OCI-LY7 (cell line): ENCODE measurements at regions not wholly inside any gene's neighbourhood (a gene's known extent, or its start where the extent isn't known, plus 50 kb on each side); places are given as distances from the start of the nearest gene placed in this dataset.

Source experiments
- EZH2phosphoT487 ChIP-seq: fragments of 200-600 bp; sonication (generic); IDR thresholded peaks from 2 replicates; pipeline ENCODE4 v1.6.1; 2018; ENCODE audit warnings: low read depth, borderline replicate concordance, mild to moderate bottlenecking, mixed run types, antibody characterized with exemption, low read length, moderate library complexity, mixed read lengths
- TF ChIP-seq, protein P1 (sequence below): fragments of 200-600 bp; sonication (generic); conservative IDR thresholded peaks from 2 replicates; pipeline ENCODE4 v1.5.1; 2014; ENCODE audit warnings: mild to moderate bottlenecking, antibody characterized with exemption, low read length, moderate library complexity, mixed read lengths

DNA sequence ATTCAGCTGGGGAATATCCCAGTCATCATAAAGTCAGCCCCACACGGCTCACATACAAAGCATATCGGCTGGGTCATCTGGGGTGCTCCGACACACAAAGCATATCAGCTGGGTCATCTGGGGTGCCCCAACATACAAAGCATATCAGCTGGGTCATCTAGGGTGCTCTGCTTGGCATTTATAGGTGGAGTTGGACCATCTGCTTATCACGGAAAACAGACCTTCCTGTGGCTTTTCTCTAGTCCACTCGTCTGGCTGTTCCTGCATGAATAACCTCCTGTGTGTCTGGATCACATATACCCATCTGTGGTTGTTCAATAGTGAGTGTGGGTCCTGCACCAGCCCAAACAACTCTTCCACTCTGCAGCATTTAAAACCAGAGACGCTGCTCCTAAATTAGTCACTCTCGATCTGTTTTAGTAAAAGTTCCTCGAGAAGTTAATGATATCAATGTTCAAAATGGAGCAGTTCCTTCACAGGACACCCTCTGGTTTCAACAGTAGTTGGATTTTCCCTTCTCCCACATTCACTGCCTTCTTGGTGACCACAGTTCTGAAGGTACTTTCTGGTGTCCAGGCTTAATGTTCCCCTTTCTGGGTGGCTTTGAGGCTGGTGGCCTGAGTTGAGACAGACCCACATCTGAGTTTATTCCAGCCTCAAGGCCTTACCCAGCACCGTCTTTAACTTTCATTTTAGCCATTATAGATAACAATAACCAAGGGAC, 70.0 kb upstream of the FRG1 start:
- TF ChIP-seq, protein P1, sequence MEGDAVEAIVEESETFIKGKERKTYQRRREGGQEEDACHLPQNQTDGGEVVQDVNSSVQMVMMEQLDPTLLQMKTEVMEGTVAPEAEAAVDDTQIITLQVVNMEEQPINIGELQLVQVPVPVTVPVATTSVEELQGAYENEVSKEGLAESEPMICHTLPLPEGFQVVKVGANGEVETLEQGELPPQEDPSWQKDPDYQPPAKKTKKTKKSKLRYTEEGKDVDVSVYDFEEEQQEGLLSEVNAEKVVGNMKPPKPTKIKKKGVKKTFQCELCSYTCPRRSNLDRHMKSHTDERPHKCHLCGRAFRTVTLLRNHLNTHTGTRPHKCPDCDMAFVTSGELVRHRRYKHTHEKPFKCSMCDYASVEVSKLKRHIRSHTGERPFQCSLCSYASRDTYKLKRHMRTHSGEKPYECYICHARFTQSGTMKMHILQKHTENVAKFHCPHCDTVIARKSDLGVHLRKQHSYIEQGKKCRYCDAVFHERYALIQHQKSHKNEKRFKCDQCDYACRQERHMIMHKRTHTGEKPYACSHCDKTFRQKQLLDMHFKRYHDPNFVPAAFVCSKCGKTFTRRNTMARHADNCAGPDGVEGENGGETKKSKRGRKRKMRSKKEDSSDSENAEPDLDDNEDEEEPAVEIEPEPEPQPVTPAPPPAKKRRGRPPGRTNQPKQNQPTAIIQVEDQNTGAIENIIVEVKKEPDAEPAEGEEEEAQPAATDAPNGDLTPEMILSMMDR: no peak
- no peak for TF ChIP-seq EZH2phosphoT487
